GM12892 (cell line): ENCODE measurements at regions not wholly inside any gene's neighbourhood (a gene's known extent, or its start where the extent isn't known, plus 50 kb on each side); places are given as distances from the start of the nearest gene placed in this dataset.
"Not testable (repeated sequence)": the region's sequence is repeated elsewhere in the genome, so short reads cannot be mapped to it uniquely, and the experiment has no call there.

Experiments used
- DNase-seq: peaks from one replicate; pipeline ENCODE4 v3.0.0; 2011; ENCODE audit not compliant: insufficient read length
- FAIRE-seq: peaks from 2 replicates; lab custom pipeline; 2011; peaks lifted over from hg19 to GRCh38; lab: Jason Lieb, UNC
- POLR2A ChIP-seq: IDR thresholded peaks from 2 replicates; pipeline ENCODE4 v1.6.1; 2011; ENCODE audit warnings: low read depth, low read length, control low read depth
- POLR2AphosphoS5 ChIP-seq: IDR thresholded peaks from 2 replicates; pipeline ENCODE4 v1.6.1; 2011; ENCODE audit warnings: low read depth, low read length, control low read depth
- TAF1 ChIP-seq: IDR thresholded peaks from 2 replicates; pipeline ENCODE4 v1.6.1; 2011; ENCODE audit warnings: low read depth, mild to moderate bottlenecking, control low read depth, low read length, borderline replicate concordance

DNA sequence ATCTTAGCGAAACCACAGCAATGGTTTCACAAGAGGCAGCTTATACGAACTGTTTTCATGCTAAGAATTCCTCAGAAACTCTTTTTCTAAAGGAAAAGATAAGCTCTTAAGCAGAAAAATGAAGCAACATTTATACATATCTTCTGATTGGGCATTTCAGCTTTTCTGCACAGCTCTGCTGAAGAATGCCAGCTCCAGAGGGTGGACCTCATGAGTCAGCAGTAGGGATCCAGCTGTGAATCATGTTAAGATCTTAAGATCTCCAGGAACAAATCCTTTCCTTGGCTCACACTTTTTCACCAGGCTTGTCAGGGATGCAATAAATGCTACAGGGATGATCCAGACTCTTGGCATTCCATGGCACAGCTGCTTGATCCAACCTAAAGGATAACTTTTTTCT is 477.1 kb upstream of the CCDC196 start:
- FAIRE-seq: no peak
- TF ChIP-seq POLR2A (no peak), TAF1 (no peak), POLR2AphosphoS5 (no peak)
- no peak for DNase-seq

DNA sequence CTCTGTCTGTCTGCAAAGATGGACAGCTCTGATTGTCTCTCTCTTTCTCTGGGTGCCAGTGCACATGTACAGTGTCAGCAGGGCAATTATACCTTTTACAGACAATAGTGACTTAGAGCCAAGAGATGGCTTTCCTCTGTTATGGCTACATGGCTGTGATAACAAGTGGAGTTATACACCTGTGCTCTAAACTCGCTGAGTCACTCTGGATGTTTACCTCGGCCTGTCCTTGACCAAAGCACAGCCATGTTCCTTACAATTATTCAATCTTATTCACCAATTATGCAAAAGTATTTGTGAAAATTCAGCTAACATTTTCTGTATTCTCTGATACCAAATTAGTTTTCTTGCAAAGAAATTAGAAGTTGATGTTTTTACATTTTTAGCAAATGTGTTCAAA is 475.5 kb upstream of the CCDC196 start:
- no peak for DNase-seq
- no peak for FAIRE-seq

DNA sequence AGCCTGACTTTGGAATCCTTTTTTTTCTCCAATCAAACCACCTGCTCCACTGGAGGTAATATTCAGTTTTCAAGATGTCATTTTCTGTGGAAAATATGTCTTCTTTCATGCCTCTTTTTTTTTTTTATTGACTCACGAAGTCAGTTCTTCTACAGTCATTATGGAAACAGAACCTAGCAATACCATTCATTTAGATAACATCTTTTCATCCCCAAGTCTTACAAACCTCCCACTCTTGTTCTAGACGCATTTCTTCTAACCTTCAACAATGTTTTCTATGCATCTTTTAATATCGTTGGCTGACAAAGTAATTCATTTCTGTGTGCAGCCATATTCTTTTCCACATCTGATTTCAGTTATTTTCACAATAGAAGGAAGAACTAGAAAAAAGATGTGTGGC is 474.3 kb upstream of the CCDC196 start:
- DNase-seq (no peak), FAIRE-seq (no peak)
- TF ChIP-seq TAF1: no peak
- no peak for TF ChIP-seq POLR2AphosphoS5
- TF ChIP-seq POLR2A: no peak

More for the DNA sequence above, 475.5 kb upstream of the CCDC196 start:
- no peak for TF ChIP-seq POLR2A
- TF ChIP-seq TAF1: no peak
- no peak for TF ChIP-seq POLR2AphosphoS5

DNA sequence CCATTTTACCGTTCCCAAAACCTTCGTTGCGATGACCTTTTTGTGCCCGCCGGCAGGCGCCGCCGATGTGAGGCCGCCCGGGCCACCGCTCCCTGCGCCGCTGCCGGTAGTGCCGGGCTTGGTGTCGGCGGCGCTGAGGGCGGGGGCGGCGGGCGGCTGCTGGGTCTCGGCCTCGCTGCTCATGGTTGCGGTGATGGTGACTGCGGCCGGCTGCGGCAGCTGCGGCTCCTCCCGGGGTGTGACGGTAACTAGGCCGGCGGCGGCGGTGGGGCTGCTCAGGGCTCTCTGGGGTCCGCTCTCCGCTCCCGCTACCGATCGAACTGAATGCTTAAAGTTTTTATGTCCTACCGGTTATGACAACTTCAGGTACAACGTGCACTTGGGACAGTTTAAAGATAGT is 472.6 kb upstream of the CCDC196 start:
- DNase-seq, FAIRE-seq: not testable (repeated sequence)

DNA sequence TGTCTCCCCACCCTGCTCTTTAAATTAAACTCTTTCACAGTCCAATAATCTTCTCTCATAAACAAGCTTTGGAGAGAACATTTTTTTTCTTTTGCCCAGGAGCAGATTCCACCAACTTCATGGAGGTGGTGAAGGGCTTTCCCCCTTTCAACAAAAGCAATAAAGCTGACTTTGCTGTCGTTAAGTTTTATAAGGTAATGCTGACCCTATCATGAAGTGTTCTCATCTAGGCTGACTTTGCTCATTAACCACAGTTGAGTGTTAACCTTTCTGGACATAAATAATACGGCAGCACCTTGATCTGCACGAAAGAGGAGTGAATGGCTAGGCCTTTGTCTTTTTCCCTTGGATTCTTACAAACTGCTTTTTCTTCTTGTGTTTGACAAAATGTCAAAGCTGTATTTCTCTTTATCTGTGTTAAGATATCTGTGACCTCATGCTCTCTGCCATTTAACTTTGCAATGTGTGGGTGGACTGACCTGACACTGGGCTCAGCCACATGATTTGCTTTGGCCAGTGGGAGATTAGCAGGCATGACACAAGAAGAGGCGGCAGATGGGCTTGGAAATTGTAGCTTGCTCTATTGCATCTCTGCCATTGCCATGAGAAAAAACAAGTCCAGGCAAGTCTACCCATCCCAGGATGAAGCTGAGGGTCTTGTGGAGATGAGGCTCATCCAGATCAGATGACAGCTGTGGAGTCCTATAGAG is 470.9 kb upstream of the CCDC196 start:
- TF ChIP-seq POLR2AphosphoS5: no peak
- TF ChIP-seq TAF1: no peak
- no peak for TF ChIP-seq POLR2A
- DNase-seq (no peak), FAIRE-seq (no peak)

DNA sequence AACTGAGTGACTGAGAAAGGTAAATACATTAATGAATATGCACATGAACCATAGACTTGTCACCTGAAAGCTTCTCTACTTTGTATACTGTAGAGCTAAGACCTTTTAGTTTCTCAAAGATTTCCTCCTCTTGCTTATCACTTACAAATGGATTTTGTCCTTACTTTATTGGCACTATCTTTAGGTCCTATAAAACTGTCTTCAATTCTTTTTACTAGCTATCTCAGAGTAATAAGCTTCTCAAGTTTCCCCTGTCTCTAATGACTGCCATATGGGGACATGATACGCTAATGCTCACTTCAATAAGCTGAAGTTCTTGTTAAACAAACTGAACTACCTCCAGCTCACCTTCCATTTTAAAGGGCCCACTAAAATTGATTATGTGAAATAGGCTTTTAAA is 468.2 kb upstream of the CCDC196 start:
- TF ChIP-seq POLR2AphosphoS5 (no peak), TAF1 (no peak), POLR2A (no peak)
- DNase-seq: no peak
- no peak for FAIRE-seq

DNA sequence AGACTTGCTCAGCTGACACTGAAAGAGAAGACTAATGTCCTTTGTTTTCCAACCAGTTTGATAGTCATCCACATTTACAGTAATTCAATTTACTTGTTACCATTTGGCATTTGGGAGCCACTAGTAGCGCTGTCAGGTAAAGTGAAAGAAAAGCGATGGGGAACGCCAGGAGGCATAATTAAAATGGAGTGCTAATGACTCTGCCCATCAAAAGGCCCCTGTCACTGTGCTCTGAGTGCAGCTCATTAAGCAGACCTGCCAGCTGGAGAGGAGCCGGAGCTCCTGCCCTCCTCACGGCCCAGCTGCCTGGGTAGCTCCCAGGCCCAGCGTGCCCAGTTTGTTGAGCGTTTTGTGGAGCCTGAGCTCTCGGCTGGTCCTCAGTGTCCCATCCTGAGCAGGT is 463.6 kb upstream of the CCDC196 start:
- TF ChIP-seq TAF1: no peak
- no peak for TF ChIP-seq POLR2AphosphoS5
- no peak for TF ChIP-seq POLR2A
- no peak for FAIRE-seq
- DNase-seq: no peak

DNA sequence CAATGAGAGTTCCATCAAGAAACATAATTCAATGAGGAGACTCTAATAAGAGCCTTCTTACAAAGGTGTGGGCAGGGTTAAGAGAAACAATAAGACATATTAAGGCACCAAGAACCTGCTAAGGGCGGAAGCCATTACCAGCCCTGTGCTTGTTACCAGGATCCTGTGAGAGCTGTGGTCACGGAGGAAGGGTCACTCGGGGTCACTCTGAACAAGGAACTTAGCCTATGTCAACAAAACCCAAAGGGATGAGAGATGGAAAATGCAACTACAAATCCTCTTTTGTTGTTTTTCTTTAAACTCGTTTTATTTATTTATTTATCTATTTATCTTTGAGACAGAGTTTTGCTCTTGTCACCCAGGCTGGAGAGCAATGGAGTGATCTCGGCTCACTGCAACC is 460.4 kb upstream of the CCDC196 start:
- FAIRE-seq (no peak), DNase-seq (no peak)
- no peak for TF ChIP-seq POLR2AphosphoS5
- TF ChIP-seq TAF1: no peak

DNA sequence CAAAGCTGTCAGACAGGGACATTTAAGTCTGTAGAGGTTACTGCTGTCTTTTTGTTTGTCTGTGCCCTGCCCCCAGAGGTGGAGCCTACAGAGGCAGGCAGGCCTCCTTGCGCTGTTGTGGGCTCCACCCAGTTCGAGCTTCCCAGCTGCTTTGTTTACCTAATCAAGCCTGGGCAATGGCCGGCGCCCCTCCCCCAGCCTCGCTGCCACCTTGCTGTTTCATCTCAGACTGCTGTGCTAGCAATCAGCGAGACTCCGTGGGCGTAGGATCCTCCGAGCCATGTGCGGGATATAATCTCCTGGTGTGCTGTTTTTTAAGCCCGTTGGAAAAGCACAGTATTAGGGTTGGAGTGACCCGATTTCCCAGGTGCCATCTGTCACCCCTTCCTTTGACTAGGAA is 454.2 kb upstream of the CCDC196 start:
- DNase-seq, FAIRE-seq: not testable (repeated sequence)

DNA sequence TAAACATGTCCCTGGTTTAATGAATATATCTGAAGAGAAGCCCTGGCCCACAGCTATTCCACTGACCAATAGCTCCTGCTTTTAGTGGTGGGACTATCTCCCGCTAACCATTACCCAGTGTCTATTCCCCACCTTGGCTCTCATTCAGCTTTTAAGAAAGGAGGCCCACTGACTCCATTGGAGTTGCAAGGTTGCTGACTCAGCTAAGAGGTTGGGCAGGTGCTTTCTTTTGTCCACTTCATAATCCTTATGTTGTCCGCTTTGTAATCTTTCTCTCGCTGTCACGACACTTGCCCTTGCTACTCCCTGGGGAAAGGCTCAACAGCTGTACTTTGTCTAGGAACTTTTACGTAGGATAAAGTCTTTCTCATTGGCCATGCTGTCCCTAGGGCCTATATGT is 453.4 kb upstream of the CCDC196 start:
- DNase-seq (no peak), FAIRE-seq (no peak)
- TF ChIP-seq POLR2A (no peak), TAF1 (no peak), POLR2AphosphoS5 (no peak)

DNA sequence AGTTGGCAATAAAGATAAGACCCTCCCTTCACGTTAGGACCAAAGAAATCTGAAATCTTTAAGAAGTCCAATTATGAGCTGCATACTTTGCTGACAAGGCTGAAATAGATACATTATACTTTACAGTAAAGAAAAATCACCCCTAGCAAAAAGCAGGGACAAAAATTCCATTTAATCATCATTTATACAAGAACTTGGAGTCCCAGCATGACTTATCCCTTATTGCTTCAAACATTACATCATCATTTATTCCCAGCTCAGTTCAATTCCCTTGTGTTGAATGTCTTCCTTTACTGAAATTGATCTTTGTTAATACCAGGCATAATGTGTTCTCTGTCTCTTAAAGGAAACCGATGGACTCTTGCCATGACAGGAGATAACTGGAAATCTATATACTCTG is 449.6 kb upstream of the CCDC196 start:
- no peak for TF ChIP-seq POLR2AphosphoS5
- TF ChIP-seq POLR2A: no peak
- TF ChIP-seq TAF1: no peak
- DNase-seq (no peak), FAIRE-seq (no peak)

DNA sequence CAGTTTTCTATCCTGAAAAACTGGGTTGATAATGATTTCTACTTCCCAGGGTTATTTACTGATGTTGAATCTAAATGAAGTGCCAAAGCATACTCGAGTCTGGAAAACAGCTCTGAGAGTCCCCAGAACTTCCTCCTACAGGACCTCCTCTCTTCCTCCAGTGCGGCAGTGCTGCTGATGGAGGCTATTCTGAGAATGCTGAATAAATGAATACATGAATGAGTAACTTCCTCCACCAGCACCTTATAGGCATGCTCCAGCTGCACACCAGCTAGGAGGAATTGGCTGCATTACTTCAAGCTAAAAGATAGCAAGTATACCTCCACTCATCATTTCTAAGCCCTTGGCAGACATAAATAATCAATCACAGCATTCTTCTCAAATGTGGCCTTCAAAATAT is 448.8 kb upstream of the CCDC196 start:
- TF ChIP-seq TAF1 (no peak), POLR2AphosphoS5 (no peak), POLR2A (no peak)
- no peak for DNase-seq
- no peak for FAIRE-seq

DNA sequence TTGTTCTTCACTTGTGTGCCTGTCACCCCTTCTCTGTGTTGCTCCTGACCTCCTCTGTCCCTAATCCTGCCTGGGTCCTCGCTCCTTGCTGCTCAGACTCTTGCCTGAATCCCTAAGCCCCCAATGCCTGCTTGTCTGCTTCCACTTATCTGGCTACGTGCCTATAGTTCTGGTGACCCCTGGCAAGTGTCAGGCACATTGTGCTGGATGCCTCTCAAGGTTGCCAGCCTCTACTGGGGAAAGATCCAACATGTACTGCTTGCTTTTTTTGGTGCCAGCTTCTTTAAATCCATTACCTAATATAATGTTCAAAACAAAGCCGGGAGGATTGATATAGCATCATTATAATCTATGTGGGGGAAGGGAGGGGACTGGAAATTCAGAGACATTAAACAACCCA is 448.0 kb upstream of the CCDC196 start:
- DNase-seq (no peak), FAIRE-seq (no peak)
- TF ChIP-seq POLR2AphosphoS5 (no peak), POLR2A (no peak), TAF1 (no peak)
